ENCODE measurements at regions not wholly inside any gene's neighbourhood (a gene's known extent, or its start where the extent isn't known, plus 50 kb on each side); places are given as distances from the start of the nearest gene placed in this dataset.

- TF ChIP-seq CTCF (IDR thresholded peaks at IDR 0.05) (no peak), EZH2phosphoT487 (IDR thresholded peaks at IDR 0.05) (no peak), EZH2 (IDR thresholded peaks at IDR 0.05) (no peak)
Observed at GRCh38 chr5:173505634-173506033, 110.8 kb downstream of the BOD1 start.

Measured in neural progenitor cell (in vitro differentiated cells).